H1 (cell line): ENCODE measurements at regions not wholly inside any gene's neighbourhood (a gene's known extent, or its start where the extent isn't known, plus 50 kb on each side); places are given as distances from the start of the nearest gene placed in this dataset.

ENCODE experiments used
- CTCF ChIA-PET: fragments of 300-600 bp; sonication (Branson Sonifier 250); formaldehyde crosslinking; loops from one replicate; lab custom pipeline; 2021; ENCODE audit not compliant: partially characterized antibody; lab: Charles Lee
- POLR2A ChIA-PET: fragments of 300-600 bp; sonication (Branson Sonifier 250); formaldehyde crosslinking; loops from one replicate; lab custom pipeline; 2021; ENCODE audit warnings: inconsistent platforms; ENCODE audit not compliant: partially characterized antibody; lab: Charles Lee
- DNase-seq, 2 experiments: peaks; one replicate each; pipeline versions ENCODE4 v3.0.0 to v3.0.0-alpha.2; 2010 to 2022; ENCODE audit warnings: low spot score in 2 of 2, low read depth in 1 of 2, mixed read lengths in 1 of 2
- FAIRE-seq: peaks from 2 replicates; lab custom pipeline; 2011; peaks lifted over from hg19 to GRCh38; lab: Jason Lieb, UNC
- H2AFZ ChIP-seq: 2 replicates; pipeline ENCODE4 v1.8.1; 2012; ENCODE audit warnings: low read length, inconsistent platforms
- H2AK5ac ChIP-seq: 2 replicates; pipeline ENCODE4 v1.6.1; 2013; ENCODE audit warnings: low read depth, low read length
- H2BK120ac ChIP-seq: replicated peaks from 2 replicates; pipeline ENCODE3; 2013; ENCODE audit warnings: low read depth, low read length, inconsistent platforms
- H2BK12ac ChIP-seq: 2 replicates; pipeline ENCODE4 v1.6.1; 2013; ENCODE audit warnings: low read depth, low read length
- H2BK15ac ChIP-seq: 2 replicates; pipeline ENCODE4 v1.6.1; 2013; ENCODE audit warnings: low read length
- H2BK20ac ChIP-seq: 2 replicates; pipeline ENCODE4 v1.6.1; 2013; ENCODE audit warnings: low read length
- H2BK5ac ChIP-seq: 2 replicates; pipeline ENCODE4 v1.6.1; 2013; ENCODE audit warnings: low read depth, low read length
- H3K14ac ChIP-seq: 2 replicates; pipeline ENCODE4 v1.6.1; 2013; ENCODE audit warnings: inconsistent platforms; ENCODE audit not compliant: insufficient read length
- H3K18ac ChIP-seq: 2 replicates; pipeline ENCODE4 v1.6.1; 2013; ENCODE audit warnings: low read length; ENCODE audit errors: extremely low read depth
- H3K23ac ChIP-seq: 2 replicates; pipeline ENCODE4 v1.6.1; 2013; ENCODE audit warnings: inconsistent platforms; ENCODE audit not compliant: insufficient read length
- H3K23me2 ChIP-seq: 2 replicates; pipeline ENCODE4 v1.6.1; 2013; ENCODE audit warnings: low read depth, low read length
- H3K27ac ChIP-seq: 2 replicates; pipeline ENCODE4 v1.6.1; 2011; ENCODE audit warnings: low read depth, low read length, inconsistent platforms
- H3K27me3 ChIP-seq, 4 experiments: replicated peaks in 1 of 4; 1 replicate in 1 of 4; 2 replicates in 3 of 4; pipeline versions ENCODE4 v1.6.1 to v1.8.1; 2011 to 2013; ENCODE audit warnings: low read length in 3 of 4, mild to moderate bottlenecking in 3 of 4, inconsistent platforms in 2 of 4, mixed read lengths in 2 of 4, moderate library complexity in 1 of 4; ENCODE audit not compliant: control insufficient read depth in 3 of 4, insufficient read depth in 3 of 4; ENCODE audit errors: extremely low read depth in 1 of 4
- H3K36me3 ChIP-seq, 4 experiments: 2 replicates each; pipeline versions ENCODE4 v1.6.1 to v1.8.1; 2011 to 2013; ENCODE audit warnings: mild to moderate bottlenecking in 4 of 4, low read length in 3 of 4, moderate library complexity in 2 of 4, control low read depth in 1 of 4, inconsistent platforms in 1 of 4; ENCODE audit not compliant: insufficient read depth in 4 of 4, control insufficient read depth in 2 of 4
- H3K4ac ChIP-seq: replicated peaks from 2 replicates; pipeline ENCODE3; 2013; ENCODE audit warnings: low read length, low read depth, mixed read lengths, inconsistent platforms; ENCODE audit not compliant: insufficient read length
- H3K4me1 ChIP-seq, 4 experiments: replicated peaks in 1 of 4; 1 replicate in 1 of 4; 2 replicates in 3 of 4; pipeline versions ENCODE4 v1.6.1 to v1.8.1; 2011 to 2013; ENCODE audit warnings: low read length in 3 of 4, inconsistent platforms in 2 of 4, mixed read lengths in 1 of 4; ENCODE audit not compliant: insufficient read depth in 4 of 4, control insufficient read depth in 3 of 4
- H3K4me2 ChIP-seq, 2 experiments: 2 replicates each; pipeline versions ENCODE4 v1.6.1 to v1.8.1; 2011 to 2013; ENCODE audit warnings: low read depth in 2 of 2, low read length in 2 of 2, control low read depth in 1 of 2, inconsistent platforms in 1 of 2, mild to moderate bottlenecking in 1 of 2; ENCODE audit not compliant: insufficient read depth in 1 of 2
- H3K4me3 ChIP-seq, 4 experiments: fragments of 200-600, 300-600 bp in 1 of 4; sonication (generic), shearing (Covaris generic), sonication (Bioruptor Twin) in 1 of 4; 2 replicates each; pipeline versions ENCODE4 v1.5.1 to v1.8.1; 2011 to 2016; ENCODE audit warnings: low read length in 4 of 4, low read depth in 3 of 4, control low read depth in 2 of 4, inconsistent platforms in 2 of 4, mild to moderate bottlenecking in 2 of 4, mixed read lengths in 1 of 4, moderate library complexity in 1 of 4; ENCODE audit not compliant: insufficient read depth in 2 of 4; ENCODE audit errors: extremely low read depth in 1 of 4
- H3K56ac ChIP-seq: replicated peaks from 2 replicates; pipeline ENCODE3; 2013; ENCODE audit warnings: low read depth, mild to moderate bottlenecking, mixed read lengths, low read length, inconsistent platforms; ENCODE audit not compliant: insufficient read length
- H3K79me1 ChIP-seq: 2 replicates; pipeline ENCODE4 v1.6.1; 2013; ENCODE audit warnings: low read depth, low read length, control low read depth
- H3K79me2 ChIP-seq, 2 experiments: 2 replicates each; pipeline versions ENCODE4 v1.6.1 to v1.8.1; 2012 to 2013; ENCODE audit warnings: low read length in 2 of 2, mild to moderate bottlenecking in 2 of 2, inconsistent platforms in 1 of 2; ENCODE audit not compliant: insufficient read depth in 2 of 2, control insufficient read depth in 1 of 2
- H3K9ac ChIP-seq, 4 experiments: replicated peaks in 1 of 4; 1 replicate in 1 of 4; 2 replicates in 3 of 4; pipeline versions ENCODE4 v1.6.1 to v1.8.1; 2011 to 2013; ENCODE audit warnings: low read depth in 3 of 4, low read length in 3 of 4, control low read depth in 2 of 4, mild to moderate bottlenecking in 2 of 4, moderate library complexity in 2 of 4, inconsistent platforms in 1 of 4; ENCODE audit errors: extremely low read depth in 1 of 4
- H3K9me3 ChIP-seq, 2 experiments: 2 replicates each; pipeline versions ENCODE4 v1.6.1 to v1.8.1; 2012 to 2013; ENCODE audit warnings: mild to moderate bottlenecking in 2 of 2, moderate library complexity in 2 of 2, control low read depth in 1 of 2, inconsistent platforms in 1 of 2, low read depth in 1 of 2, low read length in 1 of 2, mixed read lengths in 1 of 2; ENCODE audit not compliant: insufficient read depth in 2 of 2
- H4K20me1 ChIP-seq, 2 experiments: replicated peaks in 1 of 2; 2 replicates each; pipeline versions ENCODE3 to v1.8.1; 2011 to 2013; ENCODE audit warnings: inconsistent platforms in 2 of 2, low read length in 2 of 2, mild to moderate bottlenecking in 1 of 2; ENCODE audit not compliant: insufficient read depth in 2 of 2, control insufficient read depth in 1 of 2
- H4K5ac ChIP-seq: 2 replicates; pipeline ENCODE4 v1.6.1; 2013; ENCODE audit warnings: low read length, low read depth, mixed read lengths, inconsistent platforms; ENCODE audit not compliant: insufficient read length
- H4K8ac ChIP-seq: 2 replicates; pipeline ENCODE4 v1.8.0; 2013; ENCODE audit warnings: mild to moderate bottlenecking, moderate library complexity, low read length, inconsistent platforms; ENCODE audit not compliant: insufficient read depth; ENCODE audit errors: extremely low read depth
- H4K91ac ChIP-seq: replicated peaks from 2 replicates; pipeline ENCODE3; 2013; ENCODE audit warnings: low read length, mixed read lengths, inconsistent platforms; ENCODE audit not compliant: insufficient read length
- BACH1 ChIP-seq: IDR thresholded peaks from 2 replicates; pipeline ENCODE4 v1.6.1; 2012; ENCODE audit warnings: low read length, improper control_type of control experiment
- BRCA1 ChIP-seq: IDR thresholded peaks from 2 replicates; pipeline ENCODE4 v1.6.1; 2012; ENCODE audit warnings: low read depth, low read length, improper control_type of control experiment
- CBX8 ChIP-seq: fragments of 300-800, 300-1000 bp; sonication (generic); IDR thresholded peaks from 2 replicates; pipeline ENCODE4 v1.7.1; 2016; ENCODE audit warnings: low read depth, low read length, borderline replicate concordance
- CREB1 ChIP-seq: IDR thresholded peaks from 2 replicates; pipeline ENCODE4 v1.6.1; 2012; ENCODE audit warnings: inconsistent platforms
- HDAC2 ChIP-seq, 2 experiments: fragments of 300-600 bp in 1 of 2; sonication (generic) in 1 of 2; IDR thresholded peaks; 2 replicates each; pipeline ENCODE4 v1.6.1; 2011 to 2012; ENCODE audit warnings: low read depth in 2 of 2, low read length in 2 of 2, mild to moderate bottlenecking in 2 of 2, moderate library complexity in 2 of 2, borderline replicate concordance in 1 of 2, inconsistent platforms in 1 of 2
- JUN ChIP-seq: IDR thresholded peaks from 2 replicates; pipeline ENCODE4 v1.6.1; 2011; ENCODE audit warnings: low read depth, mild to moderate bottlenecking, improper control_type of control experiment, low read length
- JUND ChIP-seq: IDR thresholded peaks from 2 replicates; pipeline ENCODE4 v1.6.1; 2011; ENCODE audit warnings: mild to moderate bottlenecking, improper control_type of control experiment, low read length
- NRF1 ChIP-seq: IDR thresholded peaks from 2 replicates; pipeline ENCODE4 v1.6.1; 2011; ENCODE audit warnings: mild to moderate bottlenecking, low read depth, low read length, improper control_type of control experiment
- RBBP5 ChIP-seq: IDR thresholded peaks from 2 replicates; pipeline ENCODE4 v1.7.1; 2012; ENCODE audit warnings: low read depth, mild to moderate bottlenecking, inconsistent platforms, low read length, moderate library complexity, borderline replicate concordance
- RXRA ChIP-seq: IDR thresholded peaks from 2 replicates; pipeline ENCODE4 v1.6.1; 2011; ENCODE audit warnings: low read depth, mild to moderate bottlenecking, low read length, moderate library complexity; ENCODE audit not compliant: insufficient read depth
- SIRT6 ChIP-seq: IDR thresholded peaks from one replicate; pipeline ENCODE4 v1.7.1; 2012; ENCODE audit warnings: low read length, inconsistent platforms
- SP2 ChIP-seq: IDR thresholded peaks from 2 replicates; pipeline ENCODE4 v1.6.1; 2012; ENCODE audit warnings: mild to moderate bottlenecking, low read length, inconsistent platforms
- SP4 ChIP-seq: IDR thresholded peaks from 2 replicates; pipeline ENCODE4 v1.6.1; 2012; ENCODE audit warnings: low read length, inconsistent platforms
- SRF ChIP-seq: IDR thresholded peaks from 2 replicates; pipeline ENCODE4 v1.6.1; 2011; ENCODE audit warnings: mild to moderate bottlenecking, low read depth, low read length, moderate library complexity
- TEAD4 ChIP-seq: IDR thresholded peaks from 2 replicates; pipeline ENCODE4 v1.6.1; 2012; ENCODE audit warnings: low read depth, low read length, inconsistent platforms, mixed read lengths
- WGBS, 2 experiments: shearing (Covaris generic) in 1 of 2; methylation state at CpG; one replicate each; pipeline versions ENCODE4 v1.1.6 to v1.1.7; 2013 to 2015; ENCODE audit warnings: low lambda C conversion rate in 2 of 2, mixed read lengths in 2 of 2, inconsistent platforms in 1 of 2, low coverage in 1 of 2, missing lambda C conversion rate in 1 of 2; ENCODE audit not compliant: insufficient replicate concordance in 2 of 2, insufficient coverage in 1 of 2, insufficient read length in 1 of 2; ENCODE audit errors: extremely low coverage in 1 of 2, missing lambda C conversion rate in 1 of 2; 5-methylcytosine and 5-hydroxymethylcytosine counted together
- TF ChIP-seq, protein P1 (sequence below): IDR thresholded peaks from 2 replicates; pipeline ENCODE4 v1.6.1; 2012; ENCODE audit warnings: inconsistent platforms

DNA sequence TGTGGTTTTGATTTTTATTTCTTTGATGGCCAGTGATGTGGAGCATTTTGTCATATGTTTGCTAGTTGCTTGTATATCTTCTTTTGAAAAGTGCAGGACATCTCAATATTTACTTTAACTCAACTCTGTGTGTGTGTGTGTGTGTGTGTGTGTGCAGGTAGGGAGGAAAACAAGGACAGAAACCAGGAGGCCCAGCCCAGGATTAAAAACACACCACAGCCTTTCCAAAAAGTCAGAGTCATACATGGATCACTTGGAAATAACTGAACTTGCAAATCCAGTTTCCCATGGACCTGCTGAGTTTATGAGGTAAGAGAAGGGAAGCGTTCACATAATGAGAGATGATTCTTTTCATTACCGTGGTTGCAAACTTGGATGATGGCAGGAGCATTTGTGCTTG lies 189.9 kb upstream of the LYZL1 start:
- Histone ChIP-seq H3K23me2 (no peaks in the 10 kb centered on the region), H3K4ac (no peak overlapping the region), H4K8ac (no peak overlapping the region), H2BK20ac (no peak overlapping the region), H3K36me3 (no peaks in the 10 kb centered on the region), H2BK120ac (no peak overlapping the region), H3K9ac (no peak overlapping the region), H2BK15ac (no peak overlapping the region), H3K56ac (no peak overlapping the region), H4K91ac (no peak overlapping the region), H3K4me2 (no peak overlapping the region), H3K4me1 (no peaks in the 10 kb centered on the region), H3K4me3 (no peak overlapping the region), H3K9me3 (peaks cover 0 to 3% of the 10 kb centered on the region in 2 experiments; a peak in 1 of 4 replicates), H3K79me1 (no peaks in the 10 kb centered on the region), H2AK5ac (no peak overlapping the region), H4K5ac (no peak overlapping the region), H3K23ac (no peak overlapping the region), H3K27me3 (no peaks in the 10 kb centered on the region), H3K27ac (no peak overlapping the region), H3K14ac (no peak overlapping the region), H2BK5ac (no peak overlapping the region), H3K18ac (no peak overlapping the region), H2BK12ac (no peak overlapping the region), H2AFZ (no peak overlapping the region), H3K79me2 (no peaks in the 10 kb centered on the region), H4K20me1 (no peaks in the 10 kb centered on the region)
- DNase-seq = no peak
- WGBS, 2 experiments = 71% methylated on average over 2 of the region's 2 CpGs; no CpG with 5 or more reads in 1 of the 2 experiments
- no peak for FAIRE-seq
- ChIA-PET CTCF (no interaction called here), POLR2A (no interaction called here)
- TF ChIP-seq BACH1 (no peak), CREB1 (no peak), CBX8 (no peak), JUND (no peak), RBBP5 (no peak), NRF1 (no peak), JUN (no peak), SP4 (no peak), TEAD4 (no peak), SIRT6 (no peak), HDAC2 (IDR thresholded peaks at IDR 0.05; ENCODE audit: borderline replicate concordance in 1 of 2, low read depth in 2 of 2, low read length in 2 of 2) (no peak), SP2 (no peak), RXRA (no peak), SRF (no peak), BRCA1 (no peak)
- TF ChIP-seq, protein P1, sequence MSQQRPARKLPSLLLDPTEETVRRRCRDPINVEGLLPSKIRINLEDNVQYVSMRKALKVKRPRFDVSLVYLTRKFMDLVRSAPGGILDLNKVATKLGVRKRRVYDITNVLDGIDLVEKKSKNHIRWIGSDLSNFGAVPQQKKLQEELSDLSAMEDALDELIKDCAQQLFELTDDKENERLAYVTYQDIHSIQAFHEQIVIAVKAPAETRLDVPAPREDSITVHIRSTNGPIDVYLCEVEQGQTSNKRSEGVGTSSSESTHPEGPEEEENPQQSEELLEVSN = no peak
